Spleen (tissue), 7 donors: ENCODE measurements at regions not wholly inside any gene's neighbourhood (a gene's known extent, or its start where the extent isn't known, plus 50 kb on each side); places are given as distances from the start of the nearest gene placed in this dataset.

Experiments
- CTCF ChIP-seq, 11 experiments: fragments of 200-600 bp in 7 of 11; fragments of 450-650 bp in 4 of 11; sonication (generic) in 4 of 11; IDR thresholded peaks in 8 of 11; conservative IDR thresholded peaks in 3 of 11; 1 replicate in 7 of 11; 2 replicates in 4 of 11; pipeline versions ENCODE4 v1.4.0 to v1.8.0; 2016 to 2021; ENCODE audit warnings: antibody characterized with exemption in 11 of 11, inconsistent platforms in 4 of 11, mild to moderate bottlenecking in 1 of 11
- POLR2A ChIP-seq, 3 donors: fragments of 450-650 bp; IDR thresholded peaks; one replicate each; pipeline ENCODE4 v1.5.1; 2017; ENCODE audit warnings: antibody characterized with exemption in 3 of 3, mild to moderate bottlenecking in 1 of 3
- donor health status: DM: no; HTN: no; CAD: no; lungs with moderate emphysema.
- donor health status: DM: no; HTN: no; CAD: no.
- donor health status: DM: no; HTN: no; CAD: no.

DNA sequence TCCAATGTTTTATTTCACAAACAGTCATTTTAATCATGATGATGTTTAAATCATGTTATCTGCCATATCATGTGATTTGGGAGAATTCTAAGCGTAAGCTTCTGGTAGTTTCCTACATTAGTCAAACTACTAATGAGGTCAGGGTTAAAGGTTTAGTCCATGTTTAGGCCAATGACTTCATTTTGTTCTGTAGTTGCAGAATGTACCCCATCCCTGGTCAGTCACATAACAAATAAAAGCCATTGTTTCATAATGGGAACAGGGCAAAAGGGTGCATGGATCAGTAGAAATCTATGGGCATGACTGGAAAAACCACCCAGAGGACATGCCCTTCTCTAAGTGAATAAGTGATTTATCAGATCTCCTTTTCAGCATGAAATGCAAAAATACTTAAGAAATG lies 138.4 kb upstream of the ABCB5 start:
- TF ChIP-seq CTCF (IDR thresholded peaks at IDR 0.05 in 8 of 11, conservative IDR thresholded peaks at IDR 0.05 in 3 of 11) (no peak), POLR2A (IDR thresholded peaks at IDR 0.05) (no peak)
